Inflammatory macrophage (primary cell): ENCODE measurements at regions not wholly inside any gene's neighbourhood (a gene's known extent, or its start where the extent isn't known, plus 50 kb on each side); places are given as distances from the start of the nearest gene placed in this dataset.
A peak's percentile ranks its signal among the peaks of the same experiment; 100 is the strongest.

Experiments
- DNase-seq, 2 donors: peaks; one replicate each; pipeline ENCODE4 v3.0.0-alpha.2; 2020 to 2022

- DNase-seq, result no peak
These were observed 225.4 kb upstream of the TMEM72 start for GRCh38 chr10:44685747-44686146.

GRCh38 chr10:44689368-44689767 lies 221.8 kb upstream of the TMEM72 start:
- no peak for DNase-seq

- no peak for DNase-seq
These were observed 214.6 kb upstream of the TMEM72 start for GRCh38 chr10:44696496-44696895.

- DNase-seq, result no peak
These were observed 214.0 kb upstream of the TMEM72 start for GRCh38 chr10:44697116-44697515.

GRCh38 chr10:44702531-44702930 lies 208.6 kb upstream of the TMEM72 start:
- no peak for DNase-seq

- no peak for DNase-seq
These were observed 207.6 kb upstream of the TMEM72 start for GRCh38 chr10:44703241-44704155.

- DNase-seq, result no peak
These were observed 206.5 kb upstream of the TMEM72 start for GRCh38 chr10:44704616-44705015.

GRCh38 chr10:44706745-44707144 lies 204.4 kb upstream of the TMEM72 start:
- DNase-seq, result no peak

GRCh38 chr10:44713307-44713706 lies 197.8 kb upstream of the TMEM72 start:
- no peak for DNase-seq

- DNase-seq, result no peak
These were observed 196.7 kb upstream of the TMEM72 start for GRCh38 chr10:44714451-44714850.

GRCh38 chr10:44715136-44715535 lies 196.0 kb upstream of the TMEM72 start:
- no peak for DNase-seq

- no peak for DNase-seq
These were observed 194.6 kb upstream of the TMEM72 start for GRCh38 chr10:44716470-44717015.

GRCh38 chr10:44723082-44723481 lies 188.1 kb upstream of the TMEM72 start:
- DNase-seq, result peak in 1 of 2 donors; percentile 23

GRCh38 chr10:44723619-44724325 lies 187.4 kb upstream of the TMEM72 start:
- peak; percentile 20 to 21 for DNase-seq

- peak; percentile 23 to 35 for DNase-seq
These were observed 186.5 kb upstream of the TMEM72 start for GRCh38 chr10:44724415-44725174.

GRCh38 chr10:44725404-44725803 lies 185.7 kb upstream of the TMEM72 start:
- DNase-seq, result peak; percentile 52 to 84

- DNase-seq, result no peak
These were observed 179.9 kb upstream of the TMEM72 start for GRCh38 chr10:44731283-44731682.

GRCh38 chr10:44733501-44734488 lies 177.3 kb upstream of the TMEM72 start:
- no peak for DNase-seq

- no peak for DNase-seq
These were observed 168.9 kb upstream of the TMEM72 start for GRCh38 chr10:44742248-44742647.

- DNase-seq, result no peak
These were observed 167.6 kb upstream of the TMEM72 start for GRCh38 chr10:44743535-44743934.

- no peak for DNase-seq
These were observed 165.2 kb upstream of the TMEM72 start for GRCh38 chr10:44745920-44746319.
